Smooth muscle cell (in vitro differentiated cells): ENCODE measurements at regions not wholly inside any gene's neighbourhood (a gene's known extent, or its start where the extent isn't known, plus 50 kb on each side); places are given as distances from the start of the nearest gene placed in this dataset.
A peak's percentile ranks its signal among the peaks of the same experiment; 100 is the strongest.

ENCODE experiments used
- DNase-seq: peaks from one replicate; lab custom pipeline; 2025; ENCODE audit not compliant: unreplicated experiment; lab: John Stamatoyannopoulos, UW
- H2AFZ ChIP-seq: fragments of 200-600 bp; sonication (generic); 2 replicates; pipeline ENCODE4 v1.6.0; 2016; ENCODE audit warnings: antibody characterized with exemption, low read depth, mild to moderate bottlenecking
- H3F3A ChIP-seq: fragments of 200-600 bp; sonication (generic); 2 replicates; pipeline ENCODE4 v1.6.0; 2017; ENCODE audit warnings: antibody characterized with exemption, low read depth
- H3K27ac ChIP-seq: fragments of 200-600 bp; sonication (generic); 2 replicates; pipeline ENCODE4 v1.5.1; 2016; ENCODE audit warnings: low read depth, mild to moderate bottlenecking
- H3K27me3 ChIP-seq: fragments of 200-600 bp; sonication (generic); 2 replicates; pipeline ENCODE4 v1.6.1; 2016; ENCODE audit warnings: low read depth, mild to moderate bottlenecking
- H3K36me3 ChIP-seq: fragments of 200-600 bp; sonication (generic); 2 replicates; pipeline ENCODE4 v1.5.1; 2016; ENCODE audit warnings: low read depth
- H3K4me1 ChIP-seq: fragments of 200-600 bp; sonication (generic); 2 replicates; pipeline ENCODE4 v1.5.1; 2016; ENCODE audit warnings: low read depth
- H3K4me2 ChIP-seq: fragments of 200-600 bp; sonication (generic); 2 replicates; pipeline ENCODE4 v1.6.0; 2016; ENCODE audit warnings: mild to moderate bottlenecking
- H3K4me3 ChIP-seq: fragments of 200-600 bp; sonication (generic); 2 replicates; pipeline ENCODE4 v1.5.1; 2016; ENCODE audit warnings: mild to moderate bottlenecking
- H3K79me2 ChIP-seq: fragments of 200-600 bp; sonication (generic); 2 replicates; pipeline ENCODE4 v1.6.0; 2016; ENCODE audit warnings: low read depth, mild to moderate bottlenecking
- H3K9ac ChIP-seq: fragments of 200-600 bp; sonication (generic); 2 replicates; pipeline ENCODE4 v1.6.0; 2016; ENCODE audit warnings: low read depth
- H3K9me3 ChIP-seq: fragments of 200-600 bp; sonication (generic); replicated peaks from 2 replicates; pipeline ENCODE4 v1.5.1; 2016; ENCODE audit warnings: low read depth
- H4K20me1 ChIP-seq: fragments of 200-600 bp; sonication (generic); 2 replicates; pipeline ENCODE4 v1.6.0; 2016; ENCODE audit warnings: low read depth
- WGBS: methylation state at CpG from one replicate; pipeline ENCODE4 v1.1.7; 2016; ENCODE audit warnings: low lambda C conversion rate; 5-methylcytosine and 5-hydroxymethylcytosine counted together
- TF ChIP-seq, protein P1 (sequence below): fragments of 200-600 bp; sonication (generic); IDR thresholded peaks from 2 replicates; pipeline ENCODE4 v1.5.1; 2017; ENCODE audit warnings: borderline replicate concordance, mild to moderate bottlenecking, antibody characterized with exemption; ENCODE audit not compliant: insufficient read depth, poor library complexity, severe bottlenecking

DNA sequence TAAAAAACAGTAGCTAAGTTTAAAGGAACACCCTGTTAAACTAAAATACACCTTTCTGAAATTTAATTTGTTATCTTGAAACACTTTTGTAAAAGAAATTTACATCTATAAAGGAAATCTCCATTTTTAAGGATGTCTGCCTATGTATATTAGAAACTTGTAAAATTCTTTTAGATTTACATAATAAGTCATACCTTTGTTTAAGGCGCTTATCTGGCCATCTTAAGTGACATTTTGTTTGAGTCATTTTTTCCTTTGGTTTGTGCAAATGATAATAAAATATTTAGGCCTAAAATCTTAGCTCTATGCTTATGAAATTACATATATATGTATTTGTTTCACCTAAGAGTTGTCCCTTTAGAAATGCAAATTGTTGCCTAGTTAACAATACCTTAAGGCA is 1193.4 kb downstream of the FSCB start:
- Histone ChIP-seq H4K20me1 (no peaks in the 10 kb centered on the region), H3K36me3 (no peaks in the 10 kb centered on the region), H2AFZ (no peak overlapping the region), H3F3A (no peaks in the 10 kb centered on the region), H3K4me1 (no peaks in the 10 kb centered on the region), H3K27ac (no peak overlapping the region), H3K27me3 (no peaks in the 10 kb centered on the region), H3K79me2 (no peaks in the 10 kb centered on the region), H3K4me3 (no peak overlapping the region), H3K4me2 (no peak overlapping the region), H3K9ac (no peak overlapping the region), H3K9me3 (no peaks in the 10 kb centered on the region)
- no peak for DNase-seq
- TF ChIP-seq, protein P1, sequence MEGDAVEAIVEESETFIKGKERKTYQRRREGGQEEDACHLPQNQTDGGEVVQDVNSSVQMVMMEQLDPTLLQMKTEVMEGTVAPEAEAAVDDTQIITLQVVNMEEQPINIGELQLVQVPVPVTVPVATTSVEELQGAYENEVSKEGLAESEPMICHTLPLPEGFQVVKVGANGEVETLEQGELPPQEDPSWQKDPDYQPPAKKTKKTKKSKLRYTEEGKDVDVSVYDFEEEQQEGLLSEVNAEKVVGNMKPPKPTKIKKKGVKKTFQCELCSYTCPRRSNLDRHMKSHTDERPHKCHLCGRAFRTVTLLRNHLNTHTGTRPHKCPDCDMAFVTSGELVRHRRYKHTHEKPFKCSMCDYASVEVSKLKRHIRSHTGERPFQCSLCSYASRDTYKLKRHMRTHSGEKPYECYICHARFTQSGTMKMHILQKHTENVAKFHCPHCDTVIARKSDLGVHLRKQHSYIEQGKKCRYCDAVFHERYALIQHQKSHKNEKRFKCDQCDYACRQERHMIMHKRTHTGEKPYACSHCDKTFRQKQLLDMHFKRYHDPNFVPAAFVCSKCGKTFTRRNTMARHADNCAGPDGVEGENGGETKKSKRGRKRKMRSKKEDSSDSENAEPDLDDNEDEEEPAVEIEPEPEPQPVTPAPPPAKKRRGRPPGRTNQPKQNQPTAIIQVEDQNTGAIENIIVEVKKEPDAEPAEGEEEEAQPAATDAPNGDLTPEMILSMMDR: no peak
- 89% methylated on average over 1 of the region's 1 CpG for WGBS

DNA sequence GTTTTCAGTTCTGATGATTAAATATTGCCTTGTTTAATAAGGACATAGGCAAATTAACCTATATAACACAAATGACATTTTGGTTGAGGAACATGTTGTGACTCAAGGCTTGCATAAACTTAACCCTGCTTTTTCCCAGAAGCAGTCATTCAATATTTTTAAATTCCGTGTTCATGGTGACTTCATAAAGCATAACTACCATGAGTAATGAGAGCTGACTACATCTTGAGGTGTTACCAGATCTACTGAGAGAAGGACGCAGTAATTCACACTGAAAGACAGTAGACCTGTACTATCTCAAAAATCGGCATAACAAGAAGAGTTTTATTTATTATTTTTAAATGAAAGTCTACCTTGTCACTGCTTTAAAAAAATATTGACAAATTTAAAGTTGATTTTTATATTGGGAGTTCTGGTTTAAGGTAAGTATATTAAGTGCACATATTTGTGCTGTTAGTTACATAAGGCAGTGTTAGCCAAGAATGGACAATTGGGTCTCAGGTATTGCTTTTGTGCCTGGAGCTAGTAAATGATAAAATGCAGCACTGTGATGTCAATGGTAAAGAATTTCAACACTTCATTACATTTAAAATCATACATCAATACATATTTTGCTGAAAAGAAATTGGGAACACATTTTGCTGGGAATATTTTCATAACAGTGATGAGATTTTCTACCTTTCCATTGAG is 1198.5 kb downstream of the FSCB start:
- WGBS: 84% methylated on average over 3 of the region's 3 CpGs
- no peaks in the 10 kb centered on the region for H3K4me1 ChIP-seq
- H3K27ac ChIP-seq: peak overlapping the region; percentile 26
- no peaks in the 10 kb centered on the region for H4K20me1 ChIP-seq
- TF ChIP-seq, protein P1: no peak
- H3K79me2 ChIP-seq: no peaks in the 10 kb centered on the region
- H3K9ac ChIP-seq: no peak overlapping the region
- no peaks in the 10 kb centered on the region for H3K9me3 ChIP-seq
- H3F3A ChIP-seq: no peaks in the 10 kb centered on the region
- H3K27me3 ChIP-seq: no peaks in the 10 kb centered on the region
- H3K4me3 ChIP-seq: no peak overlapping the region
- no peaks in the 10 kb centered on the region for H3K36me3 ChIP-seq
- no peak overlapping the region for H2AFZ ChIP-seq
- no peak for DNase-seq
- no peak overlapping the region for H3K4me2 ChIP-seq

DNA sequence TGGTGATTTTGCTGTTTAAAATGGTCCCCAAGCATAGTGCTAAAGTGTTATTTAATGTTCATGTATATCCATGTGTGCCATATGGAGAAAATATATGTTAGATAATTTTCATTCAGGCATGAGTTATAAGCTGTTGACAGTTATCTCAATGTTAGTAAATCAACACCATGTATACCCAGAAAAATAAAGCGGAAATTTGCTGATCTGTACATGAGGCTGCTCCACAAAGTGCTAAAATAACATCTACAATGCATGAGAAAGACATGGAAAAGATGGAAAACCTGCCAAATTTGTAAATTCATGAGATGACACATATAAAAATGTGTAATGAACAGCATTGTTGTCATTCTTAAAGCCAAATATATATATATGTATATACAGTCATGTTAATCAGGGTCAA is 1199.2 kb downstream of the FSCB start:
- Histone ChIP-seq H3K27ac (peak overlapping the region; percentile 26), H3K36me3 (no peaks in the 10 kb centered on the region), H3K4me1 (no peaks in the 10 kb centered on the region), H3K9me3 (no peaks in the 10 kb centered on the region), H3K4me2 (no peak overlapping the region), H3F3A (no peaks in the 10 kb centered on the region), H3K4me3 (no peak overlapping the region), H3K27me3 (no peaks in the 10 kb centered on the region), H4K20me1 (no peaks in the 10 kb centered on the region), H2AFZ (no peak overlapping the region), H3K9ac (no peak overlapping the region), H3K79me2 (no peaks in the 10 kb centered on the region)
- no peak for DNase-seq
- TF ChIP-seq, protein P1: no peak
- 86% methylated on average over 1 of the region's 1 CpG for WGBS

DNA sequence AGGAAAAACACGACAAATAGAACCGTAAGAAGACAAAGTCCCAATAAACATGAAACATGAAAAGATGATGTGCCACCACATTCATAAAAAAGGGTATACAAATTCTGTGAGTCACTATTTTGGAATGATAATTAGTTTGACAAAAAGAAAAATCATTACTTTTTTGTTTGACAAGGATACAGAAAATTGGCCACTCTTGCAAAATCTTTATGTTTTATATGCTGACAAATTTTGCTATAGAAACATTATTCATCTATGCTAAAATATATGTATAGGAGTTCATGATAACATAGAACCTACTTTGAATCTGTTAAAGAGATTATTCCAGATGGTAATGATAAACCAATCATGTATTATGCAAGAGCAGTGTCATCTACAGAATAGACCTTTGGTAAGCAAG is 1201.0 kb downstream of the FSCB start:
- no peak for DNase-seq
- H3K27ac ChIP-seq: no peak overlapping the region
- no peaks in the 10 kb centered on the region for H3K79me2 ChIP-seq
- no peaks in the 10 kb centered on the region for H3K9me3 ChIP-seq
- no peaks in the 10 kb centered on the region for H3K36me3 ChIP-seq
- no peak overlapping the region for H2AFZ ChIP-seq
- WGBS: 95% methylated on average over 2 of the region's 2 CpGs
- no peaks in the 10 kb centered on the region for H3F3A ChIP-seq
- no peak overlapping the region for H3K9ac ChIP-seq
- no peaks in the 10 kb centered on the region for H3K27me3 ChIP-seq
- no peaks in the 10 kb centered on the region for H3K4me1 ChIP-seq
- TF ChIP-seq, protein P1: no peak
- H3K4me3 ChIP-seq: no peak overlapping the region
- H4K20me1 ChIP-seq: no peaks in the 10 kb centered on the region
- H3K4me2 ChIP-seq: no peak overlapping the region
